Trophoblast cell (in vitro differentiated cells and primary cell): ENCODE measurements at regions not wholly inside any gene's neighbourhood (a gene's known extent, or its start where the extent isn't known, plus 50 kb on each side); places are given as distances from the start of the nearest gene placed in this dataset.

Experiments used
- DNase-seq, 2 donors: peaks; one replicate each; pipeline ENCODE4 v3.0.0-alpha.2; 2016
- H2AFZ ChIP-seq: 2 replicates; pipeline ENCODE4 v1.6.1; 2013; ENCODE audit warnings: low read length, moderate library complexity, mild to moderate bottlenecking; ENCODE audit not compliant: insufficient read depth, poor library complexity
- H2AK5ac ChIP-seq: 2 replicates; pipeline ENCODE4 v1.6.1; 2013; ENCODE audit warnings: mild to moderate bottlenecking, low read length
- H2BK120ac ChIP-seq: 2 replicates; pipeline ENCODE4 v1.6.1; 2013; ENCODE audit warnings: low read length, mild to moderate bottlenecking, moderate library complexity; ENCODE audit not compliant: insufficient read depth, poor library complexity
- H2BK12ac ChIP-seq: 2 replicates; pipeline ENCODE4 v1.6.1; 2013; ENCODE audit warnings: mild to moderate bottlenecking, low read length, moderate library complexity
- H2BK5ac ChIP-seq: 2 replicates; pipeline ENCODE4 v1.6.1; 2013; ENCODE audit warnings: low read length, low read depth, moderate library complexity, mild to moderate bottlenecking; ENCODE audit not compliant: poor library complexity
- H3K14ac ChIP-seq: 2 replicates; pipeline ENCODE4 v1.6.1; 2013; ENCODE audit warnings: mild to moderate bottlenecking, low read length
- H3K18ac ChIP-seq: 2 replicates; pipeline ENCODE4 v1.6.1; 2013; ENCODE audit warnings: mild to moderate bottlenecking, low read length
- H3K23ac ChIP-seq: 2 replicates; pipeline ENCODE4 v1.6.1; 2013; ENCODE audit warnings: low read length
- H3K27ac ChIP-seq: 2 replicates; pipeline ENCODE4 v1.5.1; 2013; ENCODE audit warnings: low read depth, mild to moderate bottlenecking, inconsistent platforms, low read length, moderate library complexity
- H3K27me3 ChIP-seq: 2 replicates; pipeline ENCODE4 v1.6.1; 2013; ENCODE audit warnings: inconsistent platforms, mild to moderate bottlenecking, low read length, moderate library complexity; ENCODE audit not compliant: insufficient read depth
- H3K36me3 ChIP-seq, 2 experiments: 1 replicate in 1 of 2; 2 replicates in 1 of 2; pipeline ENCODE4 v1.6.1; 2013; ENCODE audit warnings: low read length in 2 of 2, mild to moderate bottlenecking in 2 of 2, moderate library complexity in 1 of 2; ENCODE audit not compliant: insufficient read depth in 2 of 2, control insufficient read depth in 1 of 2
- H3K4ac ChIP-seq: 2 replicates; pipeline ENCODE4 v1.6.1; 2013; ENCODE audit warnings: low read depth, mild to moderate bottlenecking, low read length, moderate library complexity
- H3K4me1 ChIP-seq, 2 experiments: 1 replicate in 1 of 2; 2 replicates in 1 of 2; pipeline ENCODE4 v1.6.1; 2013; ENCODE audit warnings: low read length in 2 of 2, mild to moderate bottlenecking in 2 of 2, moderate library complexity in 1 of 2; ENCODE audit not compliant: insufficient read depth in 2 of 2, control insufficient read depth in 1 of 2
- H3K4me2 ChIP-seq: 2 replicates; pipeline ENCODE4 v1.6.1; 2013; ENCODE audit warnings: inconsistent platforms, mild to moderate bottlenecking, low read length, moderate library complexity
- H3K4me3 ChIP-seq: 2 replicates; pipeline ENCODE4 v1.5.1; 2013; ENCODE audit warnings: mild to moderate bottlenecking, low read depth, low read length, inconsistent platforms
- H3K79me1 ChIP-seq: one replicate; pipeline ENCODE4 v1.6.1; 2013; ENCODE audit warnings: low read length
- H3K79me2 ChIP-seq: 2 replicates; pipeline ENCODE4 v1.6.1; 2013; ENCODE audit warnings: low read length, mild to moderate bottlenecking; ENCODE audit not compliant: control insufficient read depth, insufficient read depth, poor library complexity
- H3K9ac ChIP-seq: 2 replicates; pipeline ENCODE4 v1.6.1; 2013; ENCODE audit warnings: mild to moderate bottlenecking, low read length
- H3K9me3 ChIP-seq: 2 replicates; pipeline ENCODE4 v1.6.1; 2013; ENCODE audit warnings: low read depth, mild to moderate bottlenecking, control low read depth, inconsistent platforms, low read length; ENCODE audit not compliant: insufficient read depth
- H4K12ac ChIP-seq: 2 replicates; pipeline ENCODE4 v1.6.1; 2013; ENCODE audit warnings: low read depth, mild to moderate bottlenecking, low read length, moderate library complexity
- H4K8ac ChIP-seq: 2 replicates; pipeline ENCODE4 v1.6.1; 2013; ENCODE audit warnings: low read depth, mild to moderate bottlenecking, low read length, moderate library complexity
- H4K91ac ChIP-seq: one replicate; pipeline ENCODE4 v1.6.1; 2013; ENCODE audit warnings: low read depth, mild to moderate bottlenecking, low read length, moderate library complexity
- WGBS: extraction: QIAGEN DNeasy Blood & Tissue Kit; methylation state at CpG from one replicate; pipeline ENCODE4 v1.1.7; 2013; ENCODE audit warnings: missing lambda C conversion rate; ENCODE audit not compliant: insufficient read length, insufficient coverage; ENCODE audit errors: extremely low coverage; 5-methylcytosine and 5-hydroxymethylcytosine counted together

DNA sequence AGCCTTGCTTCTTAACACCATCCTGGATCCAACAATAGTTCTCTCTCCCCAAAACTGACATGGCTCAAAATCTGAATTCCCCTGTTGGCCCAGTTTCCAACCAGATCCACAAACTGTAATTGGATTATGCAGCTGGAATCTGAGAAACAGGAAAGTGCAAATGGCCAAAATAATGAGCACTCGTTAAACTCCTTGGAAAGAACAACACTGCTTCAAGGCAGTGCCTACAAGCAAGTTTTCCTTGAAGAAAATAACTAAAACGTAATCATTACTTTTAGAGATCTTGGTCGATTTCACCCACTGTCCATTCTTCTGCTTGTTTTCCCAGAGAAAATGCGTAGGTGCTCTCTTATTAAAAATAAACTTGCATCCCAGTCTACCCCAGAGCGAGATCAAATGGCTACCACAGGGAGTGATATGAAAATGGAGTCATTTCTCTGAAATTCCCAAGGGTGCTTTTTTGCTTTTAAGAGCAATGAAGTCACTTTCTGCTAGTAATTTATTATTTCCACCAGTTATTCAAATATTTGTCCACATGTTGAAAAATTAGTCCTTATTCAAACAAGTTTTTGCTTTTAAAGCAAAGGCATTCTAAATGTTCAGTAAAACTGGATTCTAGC is 264.2 kb downstream of the C1D start:
- Histone ChIP-seq H4K91ac (no peak overlapping the region), H3K9me3 (no peaks in the 10 kb centered on the region), H3K79me2 (no peaks in the 10 kb centered on the region), H3K4me3 (no peak overlapping the region), H3K18ac (no peak overlapping the region), H2AK5ac (no peak overlapping the region), H4K12ac (no peak overlapping the region), H2BK5ac (no peak overlapping the region), H3K4ac (no peak overlapping the region), H3K27ac (no peak overlapping the region), H3K4me2 (no peak overlapping the region), H3K27me3 (no peaks in the 10 kb centered on the region), H2BK12ac (no peak overlapping the region), H2BK120ac (no peak overlapping the region), H2AFZ (no peak overlapping the region), H3K23ac (no peak overlapping the region), H3K36me3 (no peaks in the 10 kb centered on the region), H3K14ac (no peak overlapping the region), H3K4me1 (no peaks in the 10 kb centered on the region), H3K9ac (no peak overlapping the region), H4K8ac (no peak overlapping the region), H3K79me1 (no peaks in the 10 kb centered on the region)
- WGBS, result no CpG with 5 or more reads among the region's 5 CpGs
- no peak for DNase-seq

DNA sequence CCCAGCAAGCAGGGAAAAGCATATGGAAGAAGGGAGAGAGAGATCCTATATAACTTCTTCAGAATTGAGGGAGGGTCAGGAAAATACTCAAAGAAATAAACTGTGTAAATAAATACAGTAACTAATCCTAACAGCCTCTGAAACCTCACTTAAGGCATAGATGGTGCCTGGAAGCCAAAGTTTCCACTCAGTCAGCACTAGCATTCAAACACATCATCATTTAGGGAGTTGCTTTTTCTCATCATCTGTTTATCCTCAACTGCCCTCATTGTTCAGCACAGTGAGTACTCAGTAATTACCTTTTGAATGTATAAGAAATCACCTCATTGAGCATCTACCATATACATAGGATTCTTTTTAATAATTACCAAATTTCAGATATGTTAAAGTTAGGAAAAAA is 262.9 kb downstream of the C1D start:
- DNase-seq, result no peak

DNA sequence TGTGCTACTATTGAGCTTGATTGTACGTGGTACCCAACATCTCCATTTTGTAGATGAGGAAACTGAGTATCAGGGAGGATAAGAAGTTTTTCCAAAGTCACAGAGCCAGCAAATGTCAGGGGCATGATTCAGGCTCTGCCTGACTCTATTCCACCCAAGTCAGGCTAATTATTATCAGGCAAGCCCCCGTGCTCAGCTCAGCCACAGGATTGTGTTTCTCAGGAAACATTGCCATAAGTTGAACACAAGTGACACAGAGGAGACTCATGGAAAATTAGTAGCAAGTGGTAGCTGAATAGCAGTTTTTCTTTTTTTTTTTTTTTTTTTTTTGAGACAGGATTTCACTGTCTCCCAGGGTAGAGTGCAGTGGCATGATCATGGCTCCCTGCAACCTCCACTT is 260.5 kb downstream of the C1D start:
- H2BK12ac ChIP-seq, result no peak overlapping the region
- H3K79me2 ChIP-seq, result no peaks in the 10 kb centered on the region
- no peak overlapping the region for H3K23ac ChIP-seq
- H4K91ac ChIP-seq, result no peak overlapping the region
- H3K27me3 ChIP-seq, result no peaks in the 10 kb centered on the region
- H2AK5ac ChIP-seq, result no peak overlapping the region
- no peak overlapping the region for H3K27ac ChIP-seq
- H3K9ac ChIP-seq, result no peak overlapping the region
- no peak overlapping the region for H3K18ac ChIP-seq
- no peak overlapping the region for H4K8ac ChIP-seq
- H3K4me2 ChIP-seq, result no peak overlapping the region
- H3K79me1 ChIP-seq, result no peaks in the 10 kb centered on the region
- WGBS, result no CpG with 5 or more reads among the region's 2 CpGs
- no peak overlapping the region for H3K4ac ChIP-seq
- H2AFZ ChIP-seq, result no peak overlapping the region
- H3K4me3 ChIP-seq, result no peak overlapping the region
- no peak overlapping the region for H3K14ac ChIP-seq
- no peak overlapping the region for H2BK120ac ChIP-seq
- no peak overlapping the region for H2BK5ac ChIP-seq
- no peaks in the 10 kb centered on the region for H3K9me3 ChIP-seq
- H4K12ac ChIP-seq, result no peak overlapping the region
- no peak for DNase-seq
- no peaks in the 10 kb centered on the region for H3K4me1 ChIP-seq
- H3K36me3 ChIP-seq, result no peaks in the 10 kb centered on the region

More for the DNA sequence above, 262.9 kb downstream of the C1D start:
- Histone ChIP-seq H3K4ac (no peak overlapping the region), H3K18ac (no peak overlapping the region), H4K91ac (no peak overlapping the region), H3K4me2 (no peak overlapping the region), H4K8ac (no peak overlapping the region), H3K36me3 (no peaks in the 10 kb centered on the region), H3K27me3 (no peaks in the 10 kb centered on the region), H3K79me1 (no peaks in the 10 kb centered on the region), H4K12ac (no peak overlapping the region), H2AK5ac (no peak overlapping the region), H2BK120ac (no peak overlapping the region), H3K79me2 (no peaks in the 10 kb centered on the region), H3K4me1 (no peaks in the 10 kb centered on the region), H2BK5ac (no peak overlapping the region), H3K27ac (no peak overlapping the region), H3K9ac (no peak overlapping the region), H2BK12ac (no peak overlapping the region), H2AFZ (no peak overlapping the region), H3K23ac (no peak overlapping the region), H3K14ac (no peak overlapping the region), H3K9me3 (no peaks in the 10 kb centered on the region), H3K4me3 (no peak overlapping the region)

DNA sequence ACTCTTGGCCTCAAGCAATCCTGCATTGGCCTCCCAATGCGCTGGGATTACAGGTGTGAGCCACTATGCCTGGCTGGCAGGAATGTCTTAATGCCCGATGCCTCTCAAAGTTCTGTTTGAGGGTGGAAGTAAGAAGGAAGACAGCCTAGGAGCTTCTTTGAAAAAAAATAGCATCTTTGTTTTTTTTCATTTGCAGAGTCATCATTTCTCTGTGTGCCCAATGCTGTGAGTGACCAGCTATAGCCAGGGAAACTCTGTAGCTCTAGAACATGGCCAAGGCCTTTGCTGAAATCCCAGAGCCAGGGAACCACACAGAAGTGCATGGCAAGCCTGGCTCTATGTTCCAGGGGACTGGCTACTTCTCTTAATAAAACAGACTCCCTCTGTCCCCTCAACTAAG is 260.0 kb downstream of the C1D start:
- Histone ChIP-seq H3K14ac (no peak overlapping the region), H2AFZ (no peak overlapping the region), H3K79me1 (no peaks in the 10 kb centered on the region), H3K9me3 (no peaks in the 10 kb centered on the region), H4K8ac (no peak overlapping the region), H4K12ac (no peak overlapping the region), H3K4ac (no peak overlapping the region), H3K4me3 (no peak overlapping the region), H3K27me3 (no peaks in the 10 kb centered on the region), H3K18ac (no peak overlapping the region), H2AK5ac (no peak overlapping the region), H3K36me3 (no peaks in the 10 kb centered on the region), H2BK5ac (no peak overlapping the region), H3K27ac (no peak overlapping the region), H4K91ac (no peak overlapping the region), H3K79me2 (no peaks in the 10 kb centered on the region), H3K4me2 (no peak overlapping the region), H2BK12ac (no peak overlapping the region), H3K9ac (no peak overlapping the region), H2BK120ac (no peak overlapping the region), H3K4me1 (no peaks in the 10 kb centered on the region), H3K23ac (no peak overlapping the region)
- no CpG with 5 or more reads among the region's 2 CpGs for WGBS
- no peak for DNase-seq
